B cell (primary cell): ENCODE measurements at regions not wholly inside any gene's neighbourhood (a gene's known extent, or its start where the extent isn't known, plus 50 kb on each side); places are given as distances from the start of the nearest gene placed in this dataset.

Experiments
- CTCF ChIP-seq: fragments of 200-600 bp; IDR thresholded peaks from one replicate; pipeline ENCODE4 v1.8.0; 2022; ENCODE audit warnings: antibody characterized with exemption, mild to moderate bottlenecking
- EZH2 ChIP-seq: IDR thresholded peaks from 2 replicates; pipeline ENCODE4 v1.6.1; 2012; ENCODE audit warnings: borderline replicate concordance, low read depth, mild to moderate bottlenecking, moderate library complexity, low read length; ENCODE audit not compliant: insufficient read depth, poor library complexity, severe bottlenecking

- TF ChIP-seq CTCF (no peak), EZH2 (no peak)
Observed at GRCh38 chrX:97843200-97843811, 959.6 kb downstream of the RPA4 start.
